SK-MEL-5 (cell line): ENCODE measurements at regions not wholly inside any gene's neighbourhood (a gene's known extent, or its start where the extent isn't known, plus 50 kb on each side); places are given as distances from the start of the nearest gene placed in this dataset.

Experiments used
- DNase-seq: peaks from one replicate; pipeline ENCODE4 v3.0.0-alpha.2; 2016; ENCODE audit warnings: low read depth, low spot score
- in situ Hi-C: cut with HindIII; loops from 2 replicates; pipeline ENCODE4 v1.10.0; 2016; ENCODE audit warnings: low sequenced_read_pairs, high pct_unique_total_duplicates, low pct_unique_long_range_greater_than_20kb

- in situ Hi-C loops: no loop called here
- no peak for DNase-seq
Observed at GRCh38 chr12:41739066-41739465, 405.6 kb downstream of the GXYLT1 start.

- in situ Hi-C loops: no loop called here
Observed at GRCh38 chr12:41737423-41737822, 407.3 kb downstream of the GXYLT1 start.

GRCh38 chr12:41736436-41736835, 408.2 kb downstream of the GXYLT1 start:
- in situ Hi-C loops: no loop called here
- no peak for DNase-seq

More at GRCh38 chr12:41737423-41737822, 407.3 kb downstream of the GXYLT1 start:
- no peak for DNase-seq

- DNase-seq: no peak
- in situ Hi-C loops: no loop called here
Observed at GRCh38 chr12:41731691-41732090, 413.0 kb downstream of the GXYLT1 start.

GRCh38 chr12:41731061-41731460, 413.6 kb downstream of the GXYLT1 start:
- DNase-seq: no peak

GRCh38 chr12:41724216-41724615, 420.5 kb downstream of the GXYLT1 start:
- DNase-seq: peak; percentile 16
- in situ Hi-C loops: no loop called here

More at GRCh38 chr12:41731061-41731460, 413.6 kb downstream of the GXYLT1 start:
- in situ Hi-C loops: no loop called here

GRCh38 chr12:41719214-41719613, 425.5 kb downstream of the GXYLT1 start:
- no peak for DNase-seq
- in situ Hi-C loops: no loop called here

GRCh38 chr12:41715256-41715655, 429.4 kb downstream of the GXYLT1 start:
- DNase-seq: no peak
- in situ Hi-C loops: no loop called here

- DNase-seq: no peak
Observed at GRCh38 chr12:41709463-41710285, 435.0 kb downstream of the GXYLT1 start.

GRCh38 chr12:41709012-41709411, 435.7 kb downstream of the GXYLT1 start:
- DNase-seq: no peak
- in situ Hi-C loops: no loop called here

More at GRCh38 chr12:41709463-41710285, 435.0 kb downstream of the GXYLT1 start:
- in situ Hi-C loops: no loop called here

GRCh38 chr12:41706376-41706775, 438.3 kb downstream of the GXYLT1 start:
- DNase-seq: no peak
- in situ Hi-C loops: no loop called here

- in situ Hi-C loops: no loop called here
- no peak for DNase-seq
Observed at GRCh38 chr12:41701943-41702601, 442.6 kb downstream of the GXYLT1 start.

GRCh38 chr12:41700940-41701339, 443.7 kb downstream of the GXYLT1 start:
- no peak for DNase-seq
- in situ Hi-C loops: no loop called here

- no peak for DNase-seq
- in situ Hi-C loops: no loop called here
Observed at GRCh38 chr12:41699658-41700057, 445.0 kb downstream of the GXYLT1 start.

- no peak for DNase-seq
- in situ Hi-C loops: no loop called here
Observed at GRCh38 chr12:41697161-41697560, 447.5 kb downstream of the GXYLT1 start.

- in situ Hi-C loops: no loop called here
- DNase-seq: peak; percentile 39
Observed at GRCh38 chr12:41684997-41685396, 459.7 kb downstream of the GXYLT1 start.

GRCh38 chr12:41683513-41684240, 461.0 kb downstream of the GXYLT1 start:
- in situ Hi-C loops: no loop called here
- DNase-seq: no peak

- DNase-seq: no peak
- in situ Hi-C loops: no loop called here
Observed at GRCh38 chr12:41683023-41683422, 461.7 kb downstream of the GXYLT1 start.
